SH-SY5Y (cell line): ENCODE measurements at regions not wholly inside any gene's neighbourhood (a gene's known extent, or its start where the extent isn't known, plus 50 kb on each side); places are given as distances from the start of the nearest gene placed in this dataset.

Experiments
- GATA2 ChIP-seq: IDR thresholded peaks from 2 replicates; pipeline ENCODE4 v1.6.1; 2011; ENCODE audit warnings: mild to moderate bottlenecking, low read depth, low read length
- GATA3 ChIP-seq: IDR thresholded peaks from 2 replicates; pipeline ENCODE4 v1.6.1; 2011; ENCODE audit warnings: low read depth, mild to moderate bottlenecking, low read length, moderate library complexity

- TF ChIP-seq GATA2 (no peak), GATA3 (no peak)
Measured at GRCh38 chr1:218743861-218744505, 398.8 kb downstream of the TGFB2 start.
